IPS-20b (cell line): ENCODE measurements at regions not wholly inside any gene's neighbourhood (a gene's known extent, or its start where the extent isn't known, plus 50 kb on each side); places are given as distances from the start of the nearest gene placed in this dataset.
"Not testable (repeated sequence)": the region's sequence is repeated elsewhere in the genome, so short reads cannot be mapped to it uniquely, and the experiment has no call there.

Experiments used
- H3K27ac ChIP-seq: one replicate; pipeline ENCODE4 v1.5.1; 2013; ENCODE audit warnings: low read length
- H3K27me3 ChIP-seq: 2 replicates; pipeline ENCODE4 v1.6.1; 2013; ENCODE audit warnings: mild to moderate bottlenecking, low read length, inconsistent platforms; ENCODE audit not compliant: insufficient read depth
- H3K36me3 ChIP-seq: 2 replicates; pipeline ENCODE4 v1.6.1; 2013; ENCODE audit warnings: low read depth, mild to moderate bottlenecking, inconsistent platforms, low read length, moderate library complexity; ENCODE audit not compliant: insufficient read depth
- H3K4me1 ChIP-seq: 2 replicates; pipeline ENCODE4 v1.6.1; 2013; ENCODE audit warnings: mild to moderate bottlenecking, control low read depth, inconsistent platforms, low read length, moderate library complexity; ENCODE audit not compliant: insufficient read depth
- H3K4me3 ChIP-seq: 2 replicates; pipeline ENCODE4 v1.5.1; 2013; ENCODE audit warnings: mild to moderate bottlenecking, low read length, inconsistent platforms
- H3K9ac ChIP-seq: 2 replicates; pipeline ENCODE4 v1.6.1; 2013; ENCODE audit warnings: low read depth, mild to moderate bottlenecking, inconsistent platforms, low read length, moderate library complexity
- H3K9me3 ChIP-seq: 2 replicates; pipeline ENCODE4 v1.6.1; 2013; ENCODE audit warnings: mild to moderate bottlenecking, low read depth, low read length, inconsistent platforms; ENCODE audit not compliant: insufficient read depth

DNA sequence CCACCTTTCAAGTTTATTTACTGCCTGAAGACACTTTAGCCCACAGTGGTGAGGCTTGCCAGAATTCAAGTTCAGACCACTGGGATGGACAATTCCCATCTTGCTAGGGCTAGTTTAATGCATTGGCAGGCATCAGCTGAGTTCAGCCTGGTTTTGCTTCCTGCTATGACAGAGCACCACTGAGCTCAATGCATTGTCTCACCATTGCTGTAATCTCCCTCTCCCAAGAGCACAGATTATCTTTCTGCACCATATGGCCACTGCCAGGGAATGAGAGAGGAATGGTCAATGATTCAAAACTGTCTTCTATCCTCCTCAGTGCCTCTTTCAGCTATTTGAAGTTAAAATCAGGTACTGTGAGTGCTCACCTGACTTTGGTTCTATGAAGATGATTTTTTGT is 160.8 kb downstream of the XPNPEP1 start:
- no peaks in the 10 kb centered on the region for H3K9me3 ChIP-seq
- no peaks in the 10 kb centered on the region for H3K36me3 ChIP-seq
- H3K9ac ChIP-seq, result no peak overlapping the region
- H3K27ac ChIP-seq, result no peak overlapping the region
- no peaks in the 10 kb centered on the region for H3K27me3 ChIP-seq
- H3K4me1 ChIP-seq, result no peaks in the 10 kb centered on the region
- H3K4me3 ChIP-seq, result no peak overlapping the region

DNA sequence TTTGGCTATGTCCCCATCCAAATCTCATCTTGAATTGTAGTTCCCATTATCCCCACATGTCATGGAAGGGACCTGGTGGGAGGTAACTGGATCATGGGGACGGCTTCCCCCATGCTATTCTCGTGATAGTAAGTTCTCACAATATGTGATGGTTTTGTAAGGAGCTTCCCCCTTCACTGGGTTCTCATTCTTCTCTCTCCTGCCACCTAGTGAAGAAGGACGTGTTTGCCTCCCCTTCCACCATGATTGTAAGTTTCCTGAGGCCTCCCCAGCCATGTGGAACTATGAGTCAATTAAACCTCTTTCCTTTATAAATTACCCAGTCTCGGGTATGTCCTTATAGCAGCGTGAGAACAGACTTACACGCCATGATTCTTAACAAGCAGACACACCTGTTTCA is 165.6 kb downstream of the XPNPEP1 start:
- H3K9ac ChIP-seq, H3K27ac ChIP-seq, H3K4me1 ChIP-seq, H3K36me3 ChIP-seq, H3K9me3 ChIP-seq, H3K27me3 ChIP-seq, H3K4me3 ChIP-seq: not testable (repeated sequence)

DNA sequence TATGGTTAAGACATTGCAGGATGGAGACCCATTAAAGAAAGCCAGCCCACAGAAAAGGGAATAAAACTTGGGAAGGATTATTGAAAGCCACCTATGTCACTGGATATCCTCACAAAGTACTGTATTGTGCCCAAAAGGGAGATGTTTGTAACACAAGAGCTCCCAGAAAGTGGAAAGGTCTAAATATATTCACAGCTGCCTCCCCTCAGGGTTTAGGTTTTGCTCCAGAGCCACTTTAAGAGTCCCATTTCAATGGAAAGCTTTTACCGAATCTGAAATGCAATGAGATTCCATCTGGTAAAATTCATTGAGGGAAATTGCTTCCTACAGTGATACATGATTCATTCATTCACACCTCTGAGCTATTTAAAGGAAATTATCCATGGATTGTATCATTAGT is 176.4 kb downstream of the XPNPEP1 start:
- Histone ChIP-seq H3K27me3 (no peaks in the 10 kb centered on the region), H3K9ac (no peak overlapping the region), H3K36me3 (no peaks in the 10 kb centered on the region), H3K9me3 (no peaks in the 10 kb centered on the region), H3K4me3 (no peak overlapping the region), H3K4me1 (no peaks in the 10 kb centered on the region), H3K27ac (no peak overlapping the region)

DNA sequence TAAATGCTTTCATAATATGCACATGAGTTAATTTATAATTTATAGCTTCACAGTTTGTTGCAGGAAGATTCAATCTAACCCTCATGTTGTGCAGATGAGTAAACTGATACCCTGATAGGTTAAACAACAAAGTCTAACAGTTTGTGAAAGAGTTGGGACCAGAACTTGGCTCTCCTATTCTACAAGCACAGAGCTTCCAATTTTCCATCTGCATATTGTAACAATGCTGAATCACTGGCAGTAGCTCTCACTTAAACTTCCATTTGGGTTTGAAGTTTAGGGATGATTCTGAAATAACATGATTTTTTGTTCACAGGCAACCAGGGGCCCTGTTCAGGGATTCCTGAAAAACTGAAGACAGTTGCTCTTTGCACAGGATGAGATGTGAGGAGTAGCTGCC is 179.3 kb downstream of the XPNPEP1 start:
- no peak overlapping the region for H3K27ac ChIP-seq

DNA sequence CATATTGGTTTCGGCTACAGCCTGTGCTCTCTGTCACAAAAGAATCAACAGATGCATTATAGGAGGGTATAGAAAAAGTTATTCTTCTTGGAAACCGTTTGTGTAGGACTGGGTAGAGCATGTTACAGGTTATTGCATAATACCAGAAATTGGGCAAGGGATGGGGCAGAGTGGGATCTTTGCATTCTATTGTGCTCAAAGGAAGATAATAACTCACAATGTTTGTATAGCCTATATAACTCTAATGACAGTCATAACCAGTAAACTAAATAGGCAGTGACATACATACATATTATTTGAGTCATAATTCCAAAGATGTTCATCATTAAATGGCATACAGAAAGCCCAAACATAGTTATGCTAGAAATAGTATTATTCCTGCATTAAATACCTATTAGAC is 179.7 kb downstream of the XPNPEP1 start:
- no peaks in the 10 kb centered on the region for H3K27me3 ChIP-seq
- no peak overlapping the region for H3K27ac ChIP-seq
- H3K36me3 ChIP-seq, result no peaks in the 10 kb centered on the region
- no peak overlapping the region for H3K4me3 ChIP-seq
- no peaks in the 10 kb centered on the region for H3K9me3 ChIP-seq
- no peak overlapping the region for H3K9ac ChIP-seq
- H3K4me1 ChIP-seq, result no peaks in the 10 kb centered on the region

More for the DNA sequence above, 179.3 kb downstream of the XPNPEP1 start:
- Histone ChIP-seq H3K27me3 (no peaks in the 10 kb centered on the region), H3K4me1 (no peaks in the 10 kb centered on the region), H3K9me3 (no peaks in the 10 kb centered on the region), H3K4me3 (no peak overlapping the region), H3K36me3 (no peaks in the 10 kb centered on the region), H3K9ac (no peak overlapping the region)

DNA sequence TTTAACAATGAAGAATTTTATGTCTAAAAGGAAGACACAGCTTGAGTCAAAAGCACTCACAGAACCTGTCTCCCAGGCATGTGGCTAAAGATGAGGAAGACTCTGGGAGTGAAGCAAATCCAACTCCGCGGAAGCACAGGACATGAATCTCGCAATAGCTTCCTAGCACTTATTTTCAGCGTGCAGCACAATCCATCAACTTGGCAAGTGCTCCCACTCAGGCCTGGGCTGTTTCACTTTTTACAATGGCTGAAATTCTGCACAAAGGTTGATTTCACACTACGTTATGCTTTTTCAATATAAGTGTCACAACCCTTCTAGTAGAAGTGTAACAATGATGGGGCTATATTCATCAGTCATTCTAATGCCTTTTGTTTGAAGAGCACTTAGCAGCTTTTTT is 180.2 kb downstream of the XPNPEP1 start:
- H3K9me3 ChIP-seq, result no peaks in the 10 kb centered on the region
- no peaks in the 10 kb centered on the region for H3K27me3 ChIP-seq
- no peaks in the 10 kb centered on the region for H3K36me3 ChIP-seq
- H3K27ac ChIP-seq, result no peak overlapping the region
- no peak overlapping the region for H3K9ac ChIP-seq
- H3K4me1 ChIP-seq, result no peaks in the 10 kb centered on the region
- no peak overlapping the region for H3K4me3 ChIP-seq

DNA sequence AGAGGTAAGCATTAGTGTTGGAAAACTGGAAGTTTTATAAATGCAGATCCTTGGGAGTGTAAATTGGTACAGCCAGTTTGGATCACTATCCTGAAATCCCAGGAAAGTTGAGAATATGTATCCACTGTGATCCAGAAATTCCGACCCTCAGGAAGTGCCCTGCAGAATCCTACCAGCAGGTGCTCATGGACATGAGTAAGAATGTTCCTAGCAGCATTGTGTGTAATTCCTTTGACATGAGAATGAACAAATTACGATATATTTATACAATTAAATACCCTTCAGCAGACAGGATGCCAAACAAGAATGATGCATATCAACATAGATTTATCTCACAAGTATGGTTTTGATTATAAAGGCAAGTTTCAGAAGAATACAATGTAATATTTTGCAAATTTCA is 181.6 kb downstream of the XPNPEP1 start:
- H3K4me1 ChIP-seq, result no peaks in the 10 kb centered on the region
- no peak overlapping the region for H3K4me3 ChIP-seq
- H3K36me3 ChIP-seq, result no peaks in the 10 kb centered on the region

DNA sequence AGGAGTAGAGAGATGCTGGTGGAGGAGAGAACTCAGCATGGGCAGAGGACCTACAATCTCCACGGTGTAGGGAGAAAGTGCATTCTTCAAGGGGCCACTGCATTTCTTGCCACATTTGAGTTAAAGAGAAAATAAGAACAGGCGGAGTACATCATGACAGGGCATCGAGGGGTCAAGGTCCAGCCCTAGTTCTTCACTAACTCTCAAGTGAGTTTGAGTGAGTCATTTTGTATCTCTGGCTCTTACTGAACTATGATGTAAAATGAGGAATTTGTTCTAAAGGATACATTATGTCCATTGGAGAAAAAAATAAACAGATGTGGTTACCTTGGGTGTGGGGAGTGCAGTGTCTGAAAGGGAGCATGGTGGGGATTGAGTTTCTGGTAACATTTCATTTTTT is 182.9 kb downstream of the XPNPEP1 start:
- no peaks in the 10 kb centered on the region for H3K36me3 ChIP-seq
- no peak overlapping the region for H3K4me3 ChIP-seq
- no peak overlapping the region for H3K9ac ChIP-seq

More for the DNA sequence above, 181.6 kb downstream of the XPNPEP1 start:
- Histone ChIP-seq H3K27me3 (no peaks in the 10 kb centered on the region), H3K9me3 (no peaks in the 10 kb centered on the region), H3K9ac (no peak overlapping the region), H3K27ac (no peak overlapping the region)

DNA sequence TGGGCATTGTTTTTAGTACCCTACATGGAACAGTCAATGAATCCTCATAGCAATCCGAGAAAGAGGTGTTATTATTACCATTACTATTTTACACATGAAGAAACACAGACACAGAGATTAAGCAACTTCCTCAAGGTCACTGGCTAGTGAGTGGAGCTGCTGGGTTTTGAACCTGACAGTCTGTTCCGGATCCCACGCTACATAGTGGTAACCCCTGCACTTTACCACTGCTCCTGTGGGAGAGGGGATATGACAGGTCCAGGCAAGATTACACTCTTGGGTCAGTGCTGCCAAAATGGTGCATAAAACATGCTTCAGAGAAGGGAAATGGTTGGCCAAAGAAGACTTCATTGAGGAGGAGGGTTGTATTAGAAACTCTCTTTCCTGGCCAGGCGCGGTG is 185.7 kb downstream of the XPNPEP1 start:
- Histone ChIP-seq H3K36me3 (no peaks in the 10 kb centered on the region), H3K9ac (no peak overlapping the region), H3K9me3 (no peaks in the 10 kb centered on the region), H3K4me3 (no peak overlapping the region), H3K27me3 (no peaks in the 10 kb centered on the region), H3K4me1 (no peaks in the 10 kb centered on the region), H3K27ac (no peak overlapping the region)

More for the DNA sequence above, 182.9 kb downstream of the XPNPEP1 start:
- H3K27ac ChIP-seq, result no peak overlapping the region
- H3K27me3 ChIP-seq, result no peaks in the 10 kb centered on the region
- H3K9me3 ChIP-seq, result no peaks in the 10 kb centered on the region
- H3K4me1 ChIP-seq, result no peaks in the 10 kb centered on the region

DNA sequence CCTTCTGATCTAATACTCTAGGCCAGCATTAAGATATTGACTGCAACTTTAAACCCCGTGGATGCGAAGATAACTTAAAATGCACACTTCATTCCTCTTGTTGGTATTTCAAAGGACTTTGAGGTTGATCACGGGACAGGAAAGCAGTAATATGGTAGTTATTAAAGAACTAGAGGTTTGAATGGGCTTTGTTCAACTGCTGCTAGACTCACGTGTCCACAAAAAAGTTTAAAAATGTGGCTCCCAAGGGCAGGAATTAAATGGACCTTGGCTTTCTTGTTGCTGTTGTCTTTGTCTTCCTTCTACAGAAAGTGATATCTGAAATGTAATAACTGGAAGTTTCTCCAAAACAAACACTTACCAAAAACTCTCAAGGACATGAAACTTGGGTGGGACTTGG is 186.3 kb downstream of the XPNPEP1 start:
- no peaks in the 10 kb centered on the region for H3K27me3 ChIP-seq
- no peaks in the 10 kb centered on the region for H3K4me1 ChIP-seq
- H3K36me3 ChIP-seq, result no peaks in the 10 kb centered on the region
- no peak overlapping the region for H3K9ac ChIP-seq
- H3K9me3 ChIP-seq, result no peaks in the 10 kb centered on the region
- no peak overlapping the region for H3K27ac ChIP-seq
- no peak overlapping the region for H3K4me3 ChIP-seq

DNA sequence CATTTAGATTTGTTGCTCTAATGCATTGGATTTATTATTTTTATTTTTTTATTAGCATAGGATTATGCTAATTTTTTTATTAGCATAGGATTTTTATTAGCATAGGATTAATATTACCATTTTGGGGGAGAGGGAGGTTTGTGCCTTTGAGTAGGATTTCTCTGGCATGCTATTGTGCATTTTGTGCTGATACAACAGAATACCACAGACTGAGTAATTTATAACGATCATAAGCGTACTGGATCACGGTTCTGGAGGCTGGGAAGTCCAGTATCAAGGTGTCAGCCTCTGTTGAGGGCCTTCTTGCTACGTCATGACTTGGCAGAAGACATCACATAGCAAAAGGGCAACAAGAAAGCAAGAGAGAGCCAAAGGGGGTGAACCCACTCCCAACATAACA is 187.5 kb downstream of the XPNPEP1 start:
- Histone ChIP-seq H3K27me3 (no peaks in the 10 kb centered on the region), H3K4me1 (no peaks in the 10 kb centered on the region), H3K36me3 (no peaks in the 10 kb centered on the region), H3K9ac (no peak overlapping the region), H3K4me3 (no peak overlapping the region), H3K9me3 (no peaks in the 10 kb centered on the region), H3K27ac (no peak overlapping the region)

DNA sequence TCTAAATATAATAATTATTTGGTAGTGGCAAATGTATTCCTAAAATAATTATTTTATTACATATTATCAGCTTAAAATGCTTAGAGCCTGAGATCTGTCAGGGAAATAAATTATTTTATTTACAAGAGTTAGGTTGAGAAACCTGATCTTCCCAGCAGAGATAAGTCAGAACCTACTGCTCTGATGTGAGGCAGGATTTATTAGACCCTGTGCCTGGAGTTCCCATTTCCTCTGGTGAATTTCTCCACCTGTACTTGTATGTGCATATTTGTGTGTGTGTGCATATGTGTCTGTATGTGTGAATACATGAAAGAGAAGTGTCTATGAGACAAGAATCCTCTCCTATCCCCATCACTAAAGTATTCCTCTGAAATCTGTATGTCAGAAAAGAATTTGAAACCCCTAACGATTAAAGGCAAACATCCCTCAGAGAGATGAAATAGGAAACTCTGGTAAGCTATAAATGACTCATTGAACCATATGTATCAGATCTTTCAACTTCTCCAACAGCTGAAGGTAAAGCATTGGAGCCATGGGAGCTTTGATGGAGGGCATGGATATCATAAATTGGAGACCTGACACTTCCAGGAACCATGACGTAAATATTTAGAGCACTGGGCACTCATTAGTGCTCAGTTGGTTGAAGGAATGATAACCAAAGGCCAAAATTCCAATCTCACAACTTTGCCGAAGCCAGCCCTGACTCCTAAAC is 190.9 kb downstream of the XPNPEP1 start:
- Histone ChIP-seq H3K9me3 (no peaks in the 10 kb centered on the region), H3K36me3 (no peaks in the 10 kb centered on the region), H3K4me3 (no peak overlapping the region), H3K4me1 (no peaks in the 10 kb centered on the region), H3K27me3 (no peaks in the 10 kb centered on the region), H3K9ac (no peak overlapping the region), H3K27ac (no peak overlapping the region)
